GM19397 (cell line): ENCODE measurements at regions not wholly inside any gene's neighbourhood (a gene's known extent, or its start where the extent isn't known, plus 50 kb on each side); places are given as distances from the start of the nearest gene placed in this dataset.

Source experiments
- ATAC-seq: cut with Tn5 transposase; IDR thresholded peaks from one replicate; pipeline ENCODE4 v1.9.1; 2021; ENCODE audit warnings: mild to moderate bottlenecking, moderate library complexity; ENCODE audit not compliant: unreplicated experiment

- no peak for ATAC-seq
Measured at GRCh38 chr7:41910940-41911600, 208.2 kb upstream of the INHBA start.

GRCh38 chr7:41907444-41907843 lies 204.6 kb upstream of the INHBA start:
- ATAC-seq, result no peak

DNA sequence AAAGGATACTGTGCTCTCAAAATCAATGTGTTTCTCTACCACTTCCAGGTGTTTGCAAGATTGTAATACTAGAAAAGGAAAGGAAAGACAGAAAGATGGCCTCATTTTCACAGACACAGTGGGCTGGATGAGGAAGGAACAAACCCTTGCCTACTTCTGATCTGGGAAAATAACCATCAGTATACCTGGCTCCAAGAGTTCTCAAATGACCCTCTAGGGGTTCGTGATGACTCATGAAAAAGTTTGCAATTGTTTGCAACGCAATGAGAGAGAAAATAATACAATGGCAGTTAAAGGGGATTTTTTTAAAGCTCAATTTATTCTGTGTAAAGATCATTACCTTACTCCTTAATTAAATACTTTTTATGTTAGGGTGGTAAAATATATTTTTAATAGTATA lies 197.6 kb upstream of the INHBA start:
- no peak for ATAC-seq

GRCh38 chr7:41899823-41900433 lies 197.0 kb upstream of the INHBA start:
- no peak for ATAC-seq

GRCh38 chr7:41893656-41894055 lies 190.8 kb upstream of the INHBA start:
- ATAC-seq, result no peak

GRCh38 chr7:41892356-41893100 lies 189.6 kb upstream of the INHBA start:
- ATAC-seq, result no peak

GRCh38 chr7:41891950-41892349 lies 189.1 kb upstream of the INHBA start:
- ATAC-seq, result no peak

DNA sequence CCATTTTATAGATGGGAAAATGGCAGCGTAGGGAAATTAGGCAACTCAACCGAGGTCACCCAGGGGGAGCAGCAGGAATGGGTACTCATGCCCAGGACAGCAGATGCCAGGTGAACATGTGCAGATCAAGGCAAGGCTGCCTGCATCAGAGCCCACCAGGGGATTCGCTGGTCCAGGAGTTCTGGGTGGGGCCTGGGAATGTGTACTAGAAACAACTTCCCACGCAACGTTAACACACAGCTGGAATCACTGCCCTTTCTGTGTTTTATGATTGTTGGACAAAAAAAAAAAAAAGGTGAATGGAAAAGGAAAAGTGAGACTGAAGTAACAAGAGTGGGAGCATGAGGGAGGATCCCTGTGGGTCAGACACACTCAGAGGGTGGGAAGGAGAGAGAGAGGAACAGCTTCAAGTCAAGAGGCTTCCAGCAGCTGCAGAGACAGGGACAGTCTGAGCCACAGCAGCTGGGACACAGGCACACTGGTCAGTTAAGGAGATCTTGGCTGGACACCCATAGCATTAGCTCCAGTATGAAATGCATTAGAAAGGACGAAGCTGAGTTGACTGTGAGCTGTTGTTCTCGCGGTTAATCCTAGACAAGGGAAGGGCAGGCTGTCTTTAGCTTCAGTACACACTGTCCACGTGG lies 187.9 kb upstream of the INHBA start:
- no peak for ATAC-seq

- no peak for ATAC-seq
Measured at GRCh38 chr7:41889472-41889871, 186.6 kb upstream of the INHBA start.

GRCh38 chr7:41889040-41889439 lies 186.2 kb upstream of the INHBA start:
- ATAC-seq, result peak; percentile 45

- ATAC-seq, result no peak
Measured at GRCh38 chr7:41887416-41887815, 184.5 kb upstream of the INHBA start.

- ATAC-seq, result no peak
Measured at GRCh38 chr7:41886901-41887311, 184.0 kb upstream of the INHBA start.

- no peak for ATAC-seq
Measured at GRCh38 chr7:41886262-41886900, 183.5 kb upstream of the INHBA start.

DNA sequence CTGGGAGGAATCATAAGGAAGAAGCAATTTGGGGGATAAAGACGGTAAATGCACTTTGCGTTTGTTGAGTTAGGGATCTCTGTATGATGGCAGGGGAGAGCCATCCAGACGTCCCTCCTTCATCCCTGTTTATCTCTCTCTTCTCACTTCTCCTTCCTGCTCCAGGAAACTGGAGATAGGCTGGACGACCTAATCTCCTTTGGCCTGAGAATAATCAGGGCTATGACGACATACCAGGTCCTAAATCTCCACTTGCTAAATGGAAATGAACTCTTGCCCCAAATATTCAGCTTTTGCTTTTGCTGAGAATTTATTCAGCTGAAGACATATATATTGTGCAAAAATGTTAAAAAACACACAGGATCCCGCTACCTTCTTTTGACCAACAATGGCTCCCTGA lies 182.9 kb upstream of the INHBA start:
- no peak for ATAC-seq

DNA sequence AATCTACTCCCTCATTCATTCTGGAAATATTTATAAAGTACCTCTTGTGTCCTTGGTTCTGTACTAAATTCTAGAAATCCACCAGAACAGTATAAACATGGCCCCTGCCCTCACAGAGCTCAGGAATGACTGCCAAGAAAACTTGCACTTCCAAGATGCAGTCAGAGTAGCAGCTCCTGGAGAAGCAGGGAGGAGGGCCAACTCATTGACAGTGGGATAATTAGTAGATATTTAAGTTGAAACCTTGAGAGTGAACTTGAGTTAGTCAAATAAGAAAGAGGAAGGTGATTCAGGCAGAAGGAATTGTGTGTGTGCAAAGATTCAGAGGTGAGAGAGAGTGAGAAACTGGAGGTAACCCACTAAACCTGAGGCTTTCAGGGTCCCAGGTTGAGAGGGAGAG lies 182.2 kb upstream of the INHBA start:
- no peak for ATAC-seq

- ATAC-seq, result peak; percentile 34
Measured at GRCh38 chr7:41882745-41883420, 180.0 kb upstream of the INHBA start.

DNA sequence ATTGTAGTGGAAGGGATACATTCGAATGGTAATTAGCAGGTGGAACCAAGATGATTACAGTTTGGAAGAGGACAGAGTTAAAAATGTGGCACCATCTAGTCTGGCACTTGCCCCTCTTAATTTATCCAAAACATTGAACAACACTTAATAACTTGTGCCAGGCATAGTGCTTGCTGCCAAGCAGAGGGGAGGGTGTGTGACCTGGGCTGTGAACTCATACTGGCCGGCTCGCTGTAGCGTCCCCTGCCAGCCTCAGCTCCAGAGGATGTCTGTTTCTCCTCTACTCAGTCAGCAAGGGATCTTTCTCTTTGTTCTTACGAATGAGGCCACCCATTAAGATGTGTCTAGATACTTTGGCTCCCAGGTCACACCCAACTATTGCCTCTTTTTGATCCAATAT lies 179.4 kb upstream of the INHBA start:
- ATAC-seq, result peak; percentile 21

- peak; percentile 91 for ATAC-seq
Measured at GRCh38 chr7:41881331-41882130, 178.6 kb upstream of the INHBA start.

DNA sequence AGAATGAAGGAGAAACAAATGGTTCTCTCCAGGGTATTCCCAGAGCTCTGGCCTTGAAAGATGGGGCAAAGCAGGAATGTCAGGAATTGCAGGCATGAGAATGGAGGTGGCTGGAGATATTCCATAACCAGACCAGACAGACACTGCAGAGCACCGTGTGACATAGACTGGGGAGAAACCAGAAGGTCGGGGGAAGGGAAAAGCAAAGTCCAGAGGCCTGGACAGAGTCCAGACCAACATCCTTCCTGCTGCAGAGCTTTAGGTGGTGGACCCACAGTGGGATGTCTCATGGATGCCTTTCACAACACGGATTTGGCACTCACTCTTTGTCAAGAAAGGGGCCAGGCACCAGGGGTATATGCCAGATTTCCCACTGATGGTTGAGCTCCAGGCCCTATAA lies 177.2 kb upstream of the INHBA start:
- ATAC-seq, result no peak

DNA sequence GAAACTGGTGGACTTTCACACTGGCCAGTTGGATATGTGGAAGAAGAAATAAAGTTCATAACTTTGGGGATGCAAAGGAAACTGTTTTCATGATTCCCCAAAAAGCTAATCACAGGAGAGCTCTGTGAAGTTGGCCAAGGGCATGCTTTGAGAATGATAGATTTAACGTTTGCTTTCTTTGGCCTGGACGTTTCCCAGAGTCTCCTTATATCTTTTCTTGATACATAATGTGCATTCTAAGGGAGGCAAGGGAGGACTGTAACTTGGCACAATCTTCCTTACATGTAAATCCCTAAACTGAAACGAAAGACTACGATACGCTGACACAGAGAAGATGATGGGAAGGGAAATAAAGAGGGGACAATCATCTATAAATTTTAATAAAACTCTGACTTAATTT lies 176.5 kb upstream of the INHBA start:
- no peak for ATAC-seq
